IMR-90 (cell line): ENCODE measurements at regions not wholly inside any gene's neighbourhood (a gene's known extent, or its start where the extent isn't known, plus 50 kb on each side); places are given as distances from the start of the nearest gene placed in this dataset.

ENCODE experiments used
- ATAC-seq: fragments of 200-7000 bp; cut with Tn5 transposase; 2 replicates; pipeline ENCODE4 v1.9.1; 2020; ENCODE audit warnings: low read depth, mild to moderate bottlenecking, moderate library complexity
- BruUV-seq: library from RNA; stranded (reverse); fragments of 400-500 nt; replicated peaks from 2 replicates; lab custom pipeline; 2021; lab: Mats Ljungman, UMichigan
- CTCF ChIA-PET: fragments of 300-600 bp; formaldehyde crosslinking; extraction: SDS; loops from one replicate; lab custom pipeline; 2021; ENCODE audit warnings: antibody characterized with exemption; lab: Yijun Ruan, JAX
- POLR2A ChIA-PET: fragments of 300-600 bp; sonication (Branson Sonifier 250); formaldehyde crosslinking; loops from one replicate; lab custom pipeline; 2022; ENCODE audit warnings: antibody characterized with exemption; ENCODE audit not compliant: unreplicated experiment; lab: Charles Lee
- DNase-seq: peaks from one replicate; pipeline ENCODE4 v3.0.0; 2013
- H2AFZ ChIP-seq: replicated peaks from 2 replicates; pipeline ENCODE3; 2013; ENCODE audit warnings: low read length, mild to moderate bottlenecking; ENCODE audit not compliant: poor library complexity
- H2AK5ac ChIP-seq: 2 replicates; pipeline ENCODE4 v1.6.1; 2013; ENCODE audit warnings: low read depth, low read length, inconsistent platforms
- H2AK9ac ChIP-seq: replicated peaks from 2 replicates; pipeline ENCODE3; 2013; ENCODE audit warnings: mild to moderate bottlenecking, low read depth, low read length, moderate library complexity; ENCODE audit not compliant: poor library complexity
- H2BK120ac ChIP-seq: 2 replicates; pipeline ENCODE4 v1.6.1; 2013; ENCODE audit warnings: low read depth, low read length, inconsistent platforms
- H2BK15ac ChIP-seq: 3 replicates; pipeline ENCODE4 v1.6.1; 2013; ENCODE audit warnings: low read depth, low read length, inconsistent platforms
- H2BK20ac ChIP-seq: 2 replicates; pipeline ENCODE4 v1.6.1; 2013; ENCODE audit warnings: low read depth, mild to moderate bottlenecking, inconsistent platforms, low read length, moderate library complexity
- H2BK5ac ChIP-seq: 2 replicates; pipeline ENCODE4 v1.6.1; 2013; ENCODE audit warnings: mild to moderate bottlenecking, low read depth, low read length, inconsistent platforms; ENCODE audit not compliant: poor library complexity, severe bottlenecking
- H3K14ac ChIP-seq: replicated peaks from 2 replicates; pipeline ENCODE4 v1.6.1; 2013; ENCODE audit warnings: low read depth, low read length, inconsistent platforms
- H3K18ac ChIP-seq: 2 replicates; pipeline ENCODE4 v1.6.1; 2013; ENCODE audit warnings: low read depth, low read length, control low read depth
- H3K23ac ChIP-seq: 2 replicates; pipeline ENCODE4 v1.6.1; 2013; ENCODE audit warnings: low read depth, low read length, inconsistent platforms
- H3K27ac ChIP-seq: 2 replicates; pipeline ENCODE4 v1.5.1; 2013; ENCODE audit warnings: mild to moderate bottlenecking, control low read depth, low read length; ENCODE audit not compliant: insufficient read depth
- H3K27me3 ChIP-seq: 2 replicates; pipeline ENCODE4 v1.6.1; 2013; ENCODE audit warnings: low read length; ENCODE audit not compliant: control insufficient read depth, insufficient read depth
- H3K36me3 ChIP-seq: 2 replicates; pipeline ENCODE4 v1.6.1; 2013; ENCODE audit warnings: low read length, mixed read lengths; ENCODE audit not compliant: control insufficient read depth, insufficient read depth
- H3K4ac ChIP-seq: 2 replicates; pipeline ENCODE4 v1.6.1; 2013; ENCODE audit warnings: low read depth, low read length, inconsistent platforms
- H3K4me1 ChIP-seq: 2 replicates; pipeline ENCODE4 v1.6.1; 2013; ENCODE audit warnings: low read length, mixed read lengths; ENCODE audit not compliant: control insufficient read depth, insufficient read depth
- H3K4me2 ChIP-seq: 2 replicates; pipeline ENCODE4 v1.6.1; 2013; ENCODE audit warnings: low read depth, mild to moderate bottlenecking, control low read depth, low read length, moderate library complexity
- H3K4me3 ChIP-seq: 2 replicates; pipeline ENCODE4 v1.5.1; 2013; ENCODE audit warnings: low read depth, mild to moderate bottlenecking, control low read depth, low read length, moderate library complexity; ENCODE audit not compliant: insufficient read depth
- H3K56ac ChIP-seq: 2 replicates; pipeline ENCODE4 v1.6.1; 2013; ENCODE audit warnings: low read length, inconsistent platforms; ENCODE audit not compliant: insufficient read depth; ENCODE audit errors: extremely low read depth
- H3K79me1 ChIP-seq, 2 experiments: 2 replicates each; pipeline ENCODE4 v1.6.1; 2013; ENCODE audit warnings: low read length in 2 of 2, inconsistent platforms in 1 of 2, low read depth in 1 of 2
- H3K9ac ChIP-seq: 2 replicates; pipeline ENCODE4 v1.6.1; 2013; ENCODE audit warnings: low read depth, low read length, control low read depth
- H3K9me1 ChIP-seq: 2 replicates; pipeline ENCODE4 v1.6.1; 2013; ENCODE audit warnings: low read length, inconsistent platforms; ENCODE audit not compliant: insufficient read depth
- H3K9me3 ChIP-seq: 2 replicates; pipeline ENCODE4 v1.6.1; 2013; ENCODE audit warnings: low read length; ENCODE audit not compliant: control insufficient read depth, insufficient read depth
- H4K20me1 ChIP-seq: 2 replicates; pipeline ENCODE4 v1.6.1; 2013; ENCODE audit warnings: low read length, inconsistent platforms; ENCODE audit not compliant: insufficient read depth
- H4K5ac ChIP-seq: 2 replicates; pipeline ENCODE4 v1.6.1; 2013; ENCODE audit warnings: mild to moderate bottlenecking, low read depth, low read length, control low read depth
- H4K8ac ChIP-seq, 2 experiments: 2 replicates each; pipeline ENCODE4 v1.6.1; 2013; ENCODE audit warnings: low read depth in 2 of 2, low read length in 2 of 2, control low read depth in 1 of 2, inconsistent platforms in 1 of 2
- H4K91ac ChIP-seq: 2 replicates; pipeline ENCODE4 v1.6.1; 2013; ENCODE audit warnings: low read depth, low read length, inconsistent platforms; ENCODE audit not compliant: insufficient read depth
- BHLHE40 ChIP-seq: fragments of 150-350 bp; IDR thresholded peaks from 2 replicates; pipeline ENCODE4 v1.6.1; 2016; ENCODE audit warnings: mild to moderate bottlenecking, low read depth, low read length
- MAFK ChIP-seq: IDR thresholded peaks from 2 replicates; pipeline ENCODE4 v1.6.1; 2012; ENCODE audit warnings: low read depth, low read length, improper control_type of control experiment
- WGBS, 2 experiments: methylation state at CpG; one replicate each; pipeline versions ENCODE4 v1.1.5 to v1.1.7; 2013; ENCODE audit warnings: missing lambda C conversion rate in 2 of 2; ENCODE audit not compliant: insufficient read length in 1 of 2; ENCODE audit errors: extremely low coverage in 2 of 2; 5-methylcytosine and 5-hydroxymethylcytosine counted together
- dilution Hi-C: fragments of 300-500 bp; cut with HindIII; formaldehyde crosslinking; loops from one replicate; pipeline ENCODE4 v1.14.3; 2018; ENCODE audit warnings: low sequenced_read_pairs; ENCODE audit not compliant: unreplicated experiment
- in situ Hi-C: fragments of 300-500 bp; cut with MboI; formaldehyde crosslinking; loops from 3 replicates; pipeline ENCODE4 v1.14.3; 2019; ENCODE audit warnings: low sequenced_read_pairs, inconsistent platforms, mixed read lengths
- intact Hi-C: fragments of 100-400 bp; cut with micrococcal nuclease; formaldehyde crosslinking; loops from 2 replicates; pipeline ENCODE4 v1.10.0; 2022

DNA sequence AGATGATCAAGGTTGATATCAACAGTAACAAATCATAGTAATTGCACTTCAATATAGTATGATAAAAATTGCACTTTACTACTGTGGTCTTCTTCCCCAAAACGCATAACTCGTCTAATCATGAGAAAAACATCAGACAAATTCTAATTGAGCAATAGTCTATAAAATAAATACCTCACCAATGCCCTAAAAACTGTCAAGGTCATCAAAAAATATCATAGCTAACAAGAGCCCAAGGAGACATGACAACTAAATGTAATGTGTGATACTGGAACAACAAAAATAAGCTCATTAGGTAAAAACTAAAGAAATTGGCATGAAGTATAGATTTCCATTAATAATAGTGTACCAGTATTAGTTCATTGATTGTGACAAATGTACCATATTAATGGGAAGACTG is 85.6 kb upstream of the LRRC3B start:
- Histone ChIP-seq H3K18ac (no peak overlapping the region), H4K5ac (no peak overlapping the region), H2AK9ac (no peak overlapping the region), H3K9me1 (no peaks in the 10 kb centered on the region), H3K23ac (no peak overlapping the region), H3K9ac (no peak overlapping the region), H2BK15ac (no peak overlapping the region), H3K4me1 (no peaks in the 10 kb centered on the region), H3K27ac (no peak overlapping the region), H2AFZ (no peak overlapping the region), H3K79me1 (no peaks in the 10 kb centered on the region), H2BK5ac (no peak overlapping the region), H2AK5ac (no peak overlapping the region), H3K27me3 (no peaks in the 10 kb centered on the region), H4K91ac (no peak overlapping the region), H2BK120ac (no peak overlapping the region), H2BK20ac (no peak overlapping the region), H3K36me3 (no peaks in the 10 kb centered on the region), H3K4me3 (no peak overlapping the region), H4K20me1 (no peaks in the 10 kb centered on the region), H3K4me2 (no peak overlapping the region), H3K9me3 (peaks cover 9% of the 10 kb centered on the region), H3K56ac (no peak overlapping the region), H3K14ac (no peak overlapping the region), H3K4ac (no peak overlapping the region), H4K8ac (no peak overlapping the region)
- BruUV-seq = no TSS peak
- TF ChIP-seq MAFK (peak; percentile 84), BHLHE40 (no peak)
- in situ Hi-C loops = no loop called here
- ChIA-PET POLR2A (no interaction called here), CTCF (no interaction called here)
- no CpG with 5 or more reads among the region's 2 CpGs for WGBS, 2 experiments
- DNase-seq (no peak), ATAC-seq (no peak)
- intact Hi-C loops = no loop called here
- dilution Hi-C loops = no loop called here
